GM10266 (cell line): ENCODE measurements at regions not wholly inside any gene's neighbourhood (a gene's known extent, or its start where the extent isn't known, plus 50 kb on each side); places are given as distances from the start of the nearest gene placed in this dataset.

Source experiments
- DNase-seq: peaks from one replicate; pipeline ENCODE4 v3.0.0; 2012; ENCODE audit errors: extremely low spot score
- CTCF ChIP-seq: IDR thresholded peaks from 2 replicates; pipeline ENCODE4 v1.5.1; 2012; ENCODE audit warnings: mild to moderate bottlenecking, low read depth; ENCODE audit not compliant: control insufficient read depth, insufficient read depth; ENCODE audit errors: missing control alignments

GRCh38 chr1:11374748-11375110 lies 101.7 kb downstream of the UBIAD1 start:
- TF ChIP-seq CTCF = no peak
- DNase-seq = no peak

GRCh38 chr1:11377001-11377583 lies 101.9 kb upstream of the DISP3 start:
- no peak for DNase-seq

GRCh38 chr1:11377954-11378353 lies 101.0 kb upstream of the DISP3 start:
- TF ChIP-seq CTCF = no peak
- no peak for DNase-seq

More at GRCh38 chr1:11377001-11377583, 101.9 kb upstream of the DISP3 start:
- no peak for TF ChIP-seq CTCF

GRCh38 chr1:11379851-11380250 lies 99.1 kb upstream of the DISP3 start:
- no peak for DNase-seq
- TF ChIP-seq CTCF = no peak

- no peak for TF ChIP-seq CTCF
- DNase-seq = no peak
These were observed 98.5 kb upstream of the DISP3 start for GRCh38 chr1:11380500-11380899.

- no peak for DNase-seq
- TF ChIP-seq CTCF = no peak
These were observed 95.3 kb upstream of the DISP3 start for GRCh38 chr1:11383553-11384169.

- no peak for TF ChIP-seq CTCF
- DNase-seq = no peak
These were observed 94.8 kb upstream of the DISP3 start for GRCh38 chr1:11384170-11384554.
